ENCODE measurements at regions not wholly inside any gene's neighbourhood (a gene's known extent, or its start where the extent isn't known, plus 50 kb on each side); places are given as distances from the start of the nearest gene placed in this dataset.

DNA sequence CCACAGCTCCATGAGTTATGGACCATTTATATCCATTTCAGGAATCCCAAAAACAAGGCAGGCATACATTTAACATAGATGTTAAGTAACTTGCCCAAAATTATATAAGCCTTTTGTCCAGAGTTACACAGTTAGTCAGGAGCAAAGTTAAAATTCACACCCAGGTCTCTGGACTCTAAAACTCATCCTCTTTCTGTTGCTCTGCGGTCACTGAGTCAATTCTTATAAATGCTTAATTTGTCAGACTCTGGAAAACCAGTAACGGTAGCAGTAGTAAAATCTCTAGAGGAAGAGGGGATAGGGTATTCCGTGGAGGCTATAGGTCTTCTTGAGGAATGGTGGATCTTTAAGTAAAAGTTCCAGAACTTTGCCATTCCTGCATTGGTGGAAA is 223.6 kb upstream of the JUN start:
- no peak for TF ChIP-seq CTCF (IDR thresholded peaks at IDR 0.05)
- TF ChIP-seq POLR2A (IDR thresholded peaks at IDR 0.05): no peak
